Stomach (tissue), 4 donors: ENCODE measurements at regions not wholly inside any gene's neighbourhood (a gene's known extent, or its start where the extent isn't known, plus 50 kb on each side); places are given as distances from the start of the nearest gene placed in this dataset.

Experiments used
- POLR2A ChIP-seq, 4 donors: fragments of 450-650 bp; IDR thresholded peaks; one replicate each; pipeline ENCODE4 v1.6.1; 2016; ENCODE audit warnings: antibody characterized with exemption in 4 of 4, control low read depth in 2 of 4, mild to moderate bottlenecking in 1 of 4, moderate library complexity in 1 of 4
- TF ChIP-seq, protein P1 (sequence below), 7 experiments: fragments of 450-650 bp in 4 of 7; fragments of 200-600 bp in 3 of 7; sonication (generic) in 3 of 7; IDR thresholded peaks; one replicate each; pipeline ENCODE4 v1.5.1; 2016 to 2019; ENCODE audit warnings: antibody characterized with exemption in 7 of 7, control low read depth in 2 of 7, mild to moderate bottlenecking in 1 of 7

- no peak for TF ChIP-seq POLR2A (IDR thresholded peaks at IDR 0.05)
- TF ChIP-seq, protein P1, sequence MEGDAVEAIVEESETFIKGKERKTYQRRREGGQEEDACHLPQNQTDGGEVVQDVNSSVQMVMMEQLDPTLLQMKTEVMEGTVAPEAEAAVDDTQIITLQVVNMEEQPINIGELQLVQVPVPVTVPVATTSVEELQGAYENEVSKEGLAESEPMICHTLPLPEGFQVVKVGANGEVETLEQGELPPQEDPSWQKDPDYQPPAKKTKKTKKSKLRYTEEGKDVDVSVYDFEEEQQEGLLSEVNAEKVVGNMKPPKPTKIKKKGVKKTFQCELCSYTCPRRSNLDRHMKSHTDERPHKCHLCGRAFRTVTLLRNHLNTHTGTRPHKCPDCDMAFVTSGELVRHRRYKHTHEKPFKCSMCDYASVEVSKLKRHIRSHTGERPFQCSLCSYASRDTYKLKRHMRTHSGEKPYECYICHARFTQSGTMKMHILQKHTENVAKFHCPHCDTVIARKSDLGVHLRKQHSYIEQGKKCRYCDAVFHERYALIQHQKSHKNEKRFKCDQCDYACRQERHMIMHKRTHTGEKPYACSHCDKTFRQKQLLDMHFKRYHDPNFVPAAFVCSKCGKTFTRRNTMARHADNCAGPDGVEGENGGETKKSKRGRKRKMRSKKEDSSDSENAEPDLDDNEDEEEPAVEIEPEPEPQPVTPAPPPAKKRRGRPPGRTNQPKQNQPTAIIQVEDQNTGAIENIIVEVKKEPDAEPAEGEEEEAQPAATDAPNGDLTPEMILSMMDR (IDR thresholded peaks at IDR 0.05): no peak
These were observed 376.5 kb downstream of the UQCRFS1 start for GRCh38 chr19:28836421-28836820.
